SU-DHL-6 (cell line): ENCODE measurements at regions not wholly inside any gene's neighbourhood (a gene's known extent, or its start where the extent isn't known, plus 50 kb on each side); places are given as distances from the start of the nearest gene placed in this dataset.

Experiments used
- H2AFZ ChIP-seq: fragments of 200-600 bp; sonication (generic); 2 replicates; pipeline ENCODE4 v1.6.1; 2014; ENCODE audit warnings: low read depth, mild to moderate bottlenecking, moderate library complexity, mixed read lengths, antibody characterized with exemption, low read length; ENCODE audit not compliant: severe bottlenecking
- H3F3A ChIP-seq: fragments of 200-600 bp; shearing (Covaris generic); 2 replicates; pipeline ENCODE4 v1.6.0; 2016; ENCODE audit warnings: antibody characterized with exemption, mild to moderate bottlenecking; ENCODE audit not compliant: insufficient read depth
- H3K27ac ChIP-seq: fragments of 200-600 bp; sonication (generic); 2 replicates; pipeline ENCODE4 v1.5.1; 2016; ENCODE audit warnings: low read depth, mild to moderate bottlenecking, low read length, moderate library complexity, mixed read lengths
- H3K27me3 ChIP-seq: fragments of 200-600 bp; sonication (generic), shearing (Covaris generic); 2 replicates; pipeline ENCODE4 v1.6.0; 2014; ENCODE audit warnings: mild to moderate bottlenecking, low read length
- H3K36me3 ChIP-seq: fragments of 200-600 bp; sonication (generic); 2 replicates; pipeline ENCODE4 v1.6.1; 2014; ENCODE audit warnings: mild to moderate bottlenecking, low read length, mixed read lengths
- H3K4me2 ChIP-seq: fragments of 300-600, 200-600 bp; shearing (Covaris generic), sonication (generic); 2 replicates; pipeline ENCODE4 v1.6.0; 2014; ENCODE audit warnings: low read length, low read depth, mild to moderate bottlenecking; ENCODE audit not compliant: poor library complexity, severe bottlenecking
- H3K4me3 ChIP-seq: fragments of 200-600 bp; sonication (generic); 2 replicates; pipeline ENCODE4 v1.5.1; 2014; ENCODE audit warnings: antibody characterized with exemption, low read length, mild to moderate bottlenecking, mixed read lengths; ENCODE audit not compliant: insufficient read depth, poor library complexity, severe bottlenecking
- H3K79me2 ChIP-seq: fragments of 200-600 bp; sonication (generic); 2 replicates; pipeline ENCODE4 v1.6.1; 2014; ENCODE audit warnings: mild to moderate bottlenecking, low read length, moderate library complexity; ENCODE audit not compliant: insufficient read depth
- H3K9ac ChIP-seq: fragments of 200-600 bp; sonication (generic); 2 replicates; pipeline ENCODE4 v1.7.0; 2014; ENCODE audit warnings: mild to moderate bottlenecking, low read length
- H3K9me2 ChIP-seq: fragments of 200-600 bp; sonication (generic); replicated peaks from 2 replicates; pipeline ENCODE4 v1.6.1; 2014; ENCODE audit warnings: low read length; ENCODE audit not compliant: insufficient read depth
- H3K9me3 ChIP-seq: fragments of 200-600 bp; sonication (generic); 2 replicates; pipeline ENCODE4 v1.6.1; 2014; ENCODE audit warnings: low read length, mixed read lengths; ENCODE audit not compliant: insufficient read depth
- H4K20me1 ChIP-seq: fragments of 200-600 bp; sonication (generic); 2 replicates; pipeline ENCODE4 v1.6.1; 2014; ENCODE audit warnings: low read depth, mild to moderate bottlenecking, antibody characterized with exemption, low read length, moderate library complexity, mixed read lengths
- CTCF ChIP-seq: fragments of 200-600 bp; sonication (generic); IDR thresholded peaks from one replicate; pipeline ENCODE4 v1.5.1; 2017; ENCODE audit warnings: antibody characterized with exemption, mild to moderate bottlenecking, low read length, moderate library complexity; ENCODE audit not compliant: insufficient read depth, poor library complexity, severe bottlenecking
- EZH2phosphoT487 ChIP-seq: fragments of 200-600 bp; sonication (generic), shearing (Covaris generic); conservative IDR thresholded peaks from 2 replicates; pipeline ENCODE4 v1.6.1; 2018; ENCODE audit warnings: mild to moderate bottlenecking, antibody characterized with exemption, low read length, moderate library complexity, mixed read lengths

GRCh38 chr10:120365872-120366271 lies 91.2 kb upstream of the PLPP4 start:
- no peaks in the 10 kb centered on the region for H3F3A ChIP-seq
- H2AFZ ChIP-seq = no peak overlapping the region
- no peaks in the 10 kb centered on the region for H3K36me3 ChIP-seq
- no peaks in the 10 kb centered on the region; the same call in 1 of the 2 replicates for H3K9me2 ChIP-seq
- no peak overlapping the region for H3K27ac ChIP-seq
- no peaks in the 10 kb centered on the region for H3K9me3 ChIP-seq
- H4K20me1 ChIP-seq = no peaks in the 10 kb centered on the region
- H3K9ac ChIP-seq = no peak overlapping the region
- no peak overlapping the region for H3K4me3 ChIP-seq
- no peak overlapping the region for H3K4me2 ChIP-seq
- H3K79me2 ChIP-seq = no peaks in the 10 kb centered on the region
- no peaks in the 10 kb centered on the region for H3K27me3 ChIP-seq
- TF ChIP-seq EZH2phosphoT487 (no peak), CTCF (no peak)

- Histone ChIP-seq H3K9me3 (no peaks in the 10 kb centered on the region), H3K4me2 (no peak overlapping the region), H3K36me3 (no peaks in the 10 kb centered on the region), H3K79me2 (no peaks in the 10 kb centered on the region), H3K9me2 (no peaks in the 10 kb centered on the region; the same call in 1 of the 2 replicates), H4K20me1 (no peaks in the 10 kb centered on the region), H3K27me3 (no peaks in the 10 kb centered on the region), H3K9ac (no peak overlapping the region), H3K27ac (no peak overlapping the region), H3F3A (no peaks in the 10 kb centered on the region), H3K4me3 (no peak overlapping the region), H2AFZ (no peak overlapping the region)
- no peak for TF ChIP-seq EZH2phosphoT487
- TF ChIP-seq CTCF = no peak
Measured at GRCh38 chr10:120367341-120367740, 89.7 kb upstream of the PLPP4 start.

- Histone ChIP-seq H3F3A (no peaks in the 10 kb centered on the region), H2AFZ (no peak overlapping the region), H3K9me3 (no peaks in the 10 kb centered on the region), H3K4me2 (no peak overlapping the region), H4K20me1 (no peaks in the 10 kb centered on the region), H3K9ac (no peak overlapping the region), H3K4me3 (no peak overlapping the region), H3K36me3 (no peaks in the 10 kb centered on the region), H3K9me2 (no peaks in the 10 kb centered on the region), H3K27ac (no peak overlapping the region), H3K79me2 (no peaks in the 10 kb centered on the region), H3K27me3 (no peaks in the 10 kb centered on the region)
- TF ChIP-seq CTCF (no peak), EZH2phosphoT487 (no peak)
Measured at GRCh38 chr10:120368338-120368737, 88.7 kb upstream of the PLPP4 start.

- Histone ChIP-seq H2AFZ (no peak overlapping the region), H3K9ac (no peak overlapping the region), H4K20me1 (no peaks in the 10 kb centered on the region), H3K79me2 (no peaks in the 10 kb centered on the region), H3K9me2 (no peaks in the 10 kb centered on the region), H3K4me3 (no peak overlapping the region), H3K4me2 (no peak overlapping the region), H3K27ac (no peak overlapping the region), H3F3A (no peaks in the 10 kb centered on the region), H3K36me3 (no peaks in the 10 kb centered on the region), H3K27me3 (no peaks in the 10 kb centered on the region), H3K9me3 (no peaks in the 10 kb centered on the region)
- TF ChIP-seq EZH2phosphoT487 (no peak), CTCF (no peak)
Measured at GRCh38 chr10:120368927-120369326, 88.1 kb upstream of the PLPP4 start.
